ENCODE measurements at regions not wholly inside any gene's neighbourhood (a gene's known extent, or its start where the extent isn't known, plus 50 kb on each side); places are given as distances from the start of the nearest gene placed in this dataset.

DNA sequence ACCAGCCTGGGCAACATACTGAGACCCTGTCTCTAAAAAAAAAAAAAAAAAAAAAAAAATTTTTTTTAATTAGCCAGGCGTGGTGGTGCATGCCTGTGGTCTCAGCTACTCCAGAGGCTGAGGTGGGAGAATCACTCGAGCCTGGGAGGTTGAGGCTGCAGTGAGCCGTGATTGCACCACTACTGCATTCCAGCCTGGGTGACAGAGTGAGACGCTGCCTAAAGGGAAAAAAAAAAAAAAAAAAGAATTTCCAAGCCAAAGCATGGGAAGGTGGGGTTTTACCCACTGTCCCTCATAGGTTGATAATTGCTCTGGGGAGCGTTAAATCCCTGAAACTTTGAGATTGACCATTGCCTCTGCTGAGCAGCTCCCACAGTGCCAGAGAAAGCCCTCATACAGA lies 427.5 kb downstream of the BCOR start:
- Histone ChIP-seq H3K9me3 (ENCODE audit: control insufficient read depth in 1 of 2, insufficient read depth in 1 of 2, low read depth in 1 of 2, low read length in 2 of 2) (no peaks in the 10 kb centered on the region), H3K9ac (ENCODE audit: low read length) (no peak overlapping the region), H4K20me1 (ENCODE audit: insufficient read depth) (no peaks in the 10 kb centered on the region), H3K4me3 (replicated peaks in 1 of 2; ENCODE audit: low read depth in 1 of 2, low read length in 2 of 2) (no peak overlapping the region), H3K27ac (ENCODE audit: low read depth, low read length) (no peak overlapping the region), H3K4me2 (ENCODE audit: low read length) (no peak overlapping the region), H3K9me2 (ENCODE audit: insufficient read depth) (no peaks in the 10 kb centered on the region), H3K4me1 (ENCODE audit: control insufficient read depth in 1 of 2, insufficient read depth in 2 of 2, low read length in 2 of 2) (no peaks in the 10 kb centered on the region), H3K79me2 (ENCODE audit: insufficient read depth, low read length) (no peaks in the 10 kb centered on the region), H3K27me3 (ENCODE audit: insufficient read depth, low read length) (no peaks in the 10 kb centered on the region), H3K36me3 (ENCODE audit: control insufficient read depth in 1 of 2, insufficient read depth in 2 of 2, low read length in 2 of 2) (no peaks in the 10 kb centered on the region), H2AFZ (ENCODE audit: low read depth, low read length, poor library complexity, severe bottlenecking) (no peak overlapping the region)
- ChIA-PET RAD21 (ENCODE audit: low non-redundant PET in 1 of 2, low total read pairs in 2 of 2, uncharacterized antibody in 2 of 2, unreplicated experiment in 2 of 2) (no interaction called here), CTCF (no interaction called here), POLR2A (no interaction called here)
- TF ChIP-seq SRF (IDR thresholded peaks at IDR 0.05; ENCODE audit: low read depth) (no peak), POLR2AphosphoS5 (IDR thresholded peaks at IDR 0.05; ENCODE audit: low read depth, low read length) (no peak), CBX3 (IDR thresholded peaks at IDR 0.05; ENCODE audit: low read depth) (no peak), EZH2phosphoT487 (IDR thresholded peaks at IDR 0.05; ENCODE audit: borderline replicate concordance) (no peak), ZFX (IDR thresholded peaks at IDR 0.05) (no peak), YY1 (IDR thresholded peaks at IDR 0.05; ENCODE audit: extremely low read depth, insufficient replicate concordance, low read depth, low read length) (no peak), ZNF274 (IDR thresholded peaks at IDR 0.05; ENCODE audit: low read depth, low read length) (no peak), POLR2A (IDR thresholded peaks at IDR 0.05; ENCODE audit: borderline replicate concordance, extremely low read depth, insufficient read depth, insufficient read length) (no peak), RAD21 (IDR thresholded peaks at IDR 0.05; ENCODE audit: low read depth) (no peak), EZH2 (IDR thresholded peaks at IDR 0.05) (no peak), FOSL1 (IDR thresholded peaks at IDR 0.05; ENCODE audit: low read depth) (no peak), SP1 (IDR thresholded peaks at IDR 0.05; ENCODE audit: low read depth) (no peak), CEBPB (IDR thresholded peaks at IDR 0.05; ENCODE audit: low read depth) (no peak), JUND (IDR thresholded peaks at IDR 0.05) (no peak)
- TF ChIP-seq, protein P1, sequence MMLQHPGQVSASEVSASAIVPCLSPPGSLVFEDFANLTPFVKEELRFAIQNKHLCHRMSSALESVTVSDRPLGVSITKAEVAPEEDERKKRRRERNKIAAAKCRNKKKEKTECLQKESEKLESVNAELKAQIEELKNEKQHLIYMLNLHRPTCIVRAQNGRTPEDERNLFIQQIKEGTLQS (IDR thresholded peaks at IDR 0.05) = no peak
- TF ChIP-seq, protein P2, sequence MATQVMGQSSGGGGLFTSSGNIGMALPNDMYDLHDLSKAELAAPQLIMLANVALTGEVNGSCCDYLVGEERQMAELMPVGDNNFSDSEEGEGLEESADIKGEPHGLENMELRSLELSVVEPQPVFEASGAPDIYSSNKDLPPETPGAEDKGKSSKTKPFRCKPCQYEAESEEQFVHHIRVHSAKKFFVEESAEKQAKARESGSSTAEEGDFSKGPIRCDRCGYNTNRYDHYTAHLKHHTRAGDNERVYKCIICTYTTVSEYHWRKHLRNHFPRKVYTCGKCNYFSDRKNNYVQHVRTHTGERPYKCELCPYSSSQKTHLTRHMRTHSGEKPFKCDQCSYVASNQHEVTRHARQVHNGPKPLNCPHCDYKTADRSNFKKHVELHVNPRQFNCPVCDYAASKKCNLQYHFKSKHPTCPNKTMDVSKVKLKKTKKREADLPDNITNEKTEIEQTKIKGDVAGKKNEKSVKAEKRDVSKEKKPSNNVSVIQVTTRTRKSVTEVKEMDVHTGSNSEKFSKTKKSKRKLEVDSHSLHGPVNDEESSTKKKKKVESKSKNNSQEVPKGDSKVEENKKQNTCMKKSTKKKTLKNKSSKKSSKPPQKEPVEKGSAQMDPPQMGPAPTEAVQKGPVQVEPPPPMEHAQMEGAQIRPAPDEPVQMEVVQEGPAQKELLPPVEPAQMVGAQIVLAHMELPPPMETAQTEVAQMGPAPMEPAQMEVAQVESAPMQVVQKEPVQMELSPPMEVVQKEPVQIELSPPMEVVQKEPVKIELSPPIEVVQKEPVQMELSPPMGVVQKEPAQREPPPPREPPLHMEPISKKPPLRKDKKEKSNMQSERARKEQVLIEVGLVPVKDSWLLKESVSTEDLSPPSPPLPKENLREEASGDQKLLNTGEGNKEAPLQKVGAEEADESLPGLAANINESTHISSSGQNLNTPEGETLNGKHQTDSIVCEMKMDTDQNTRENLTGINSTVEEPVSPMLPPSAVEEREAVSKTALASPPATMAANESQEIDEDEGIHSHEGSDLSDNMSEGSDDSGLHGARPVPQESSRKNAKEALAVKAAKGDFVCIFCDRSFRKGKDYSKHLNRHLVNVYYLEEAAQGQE (IDR thresholded peaks at IDR 0.05; ENCODE audit: low read depth) = no peak
- TF ChIP-seq, protein P3, sequence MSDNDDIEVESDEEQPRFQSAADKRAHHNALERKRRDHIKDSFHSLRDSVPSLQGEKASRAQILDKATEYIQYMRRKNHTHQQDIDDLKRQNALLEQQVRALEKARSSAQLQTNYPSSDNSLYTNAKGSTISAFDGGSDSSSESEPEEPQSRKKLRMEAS (IDR thresholded peaks at IDR 0.05) = no peak
- TF ChIP-seq, protein P4, sequence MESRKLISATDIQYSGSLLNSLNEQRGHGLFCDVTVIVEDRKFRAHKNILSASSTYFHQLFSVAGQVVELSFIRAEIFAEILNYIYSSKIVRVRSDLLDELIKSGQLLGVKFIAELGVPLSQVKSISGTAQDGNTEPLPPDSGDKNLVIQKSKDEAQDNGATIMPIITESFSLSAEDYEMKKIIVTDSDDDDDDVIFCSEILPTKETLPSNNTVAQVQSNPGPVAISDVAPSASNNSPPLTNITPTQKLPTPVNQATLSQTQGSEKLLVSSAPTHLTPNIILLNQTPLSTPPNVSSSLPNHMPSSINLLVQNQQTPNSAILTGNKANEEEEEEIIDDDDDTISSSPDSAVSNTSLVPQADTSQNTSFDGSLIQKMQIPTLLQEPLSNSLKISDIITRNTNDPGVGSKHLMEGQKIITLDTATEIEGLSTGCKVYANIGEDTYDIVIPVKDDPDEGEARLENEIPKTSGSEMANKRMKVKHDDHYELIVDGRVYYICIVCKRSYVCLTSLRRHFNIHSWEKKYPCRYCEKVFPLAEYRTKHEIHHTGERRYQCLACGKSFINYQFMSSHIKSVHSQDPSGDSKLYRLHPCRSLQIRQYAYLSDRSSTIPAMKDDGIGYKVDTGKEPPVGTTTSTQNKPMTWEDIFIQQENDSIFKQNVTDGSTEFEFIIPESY (IDR thresholded peaks at IDR 0.05; ENCODE audit: extremely low read depth, insufficient replicate concordance, low read length) = no peak
- DNase-seq (ENCODE audit: low read depth, low spot score) = no peak
- BruUV-seq (replicated peaks) = no TSS peak
- no peak for ATAC-seq
- intact Hi-C loops (cut with micrococcal nuclease) = no loop called here

All from HCT116 (cell line).